ENCODE measurements at regions not wholly inside any gene's neighbourhood (a gene's known extent, or its start where the extent isn't known, plus 50 kb on each side); places are given as distances from the start of the nearest gene placed in this dataset.
A peak's percentile ranks its signal among the peaks of the same experiment; 100 is the strongest.

DNA sequence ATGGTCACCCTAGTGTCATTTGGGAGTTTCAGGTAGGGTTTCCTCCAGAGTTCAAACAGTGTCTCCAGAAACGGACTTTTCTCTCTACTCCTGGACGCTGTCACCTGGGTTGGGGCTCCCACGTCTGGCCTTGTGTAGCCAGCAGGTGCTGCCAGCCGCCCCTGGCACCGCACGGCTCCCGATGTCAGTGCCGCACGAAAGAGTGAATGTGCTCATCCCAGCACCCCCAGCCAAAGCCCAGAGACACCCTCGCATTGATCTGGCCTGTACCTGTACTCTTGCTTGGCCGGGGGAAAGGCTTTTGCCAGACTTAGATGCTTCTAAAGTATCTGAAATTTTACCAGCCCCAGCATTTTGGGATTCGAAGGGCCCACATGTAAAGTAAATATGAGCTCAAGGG is 351.9 kb downstream of the C16orf95 start:
- TF ChIP-seq GATA1 (IDR thresholded peaks at IDR 0.05; ENCODE audit: low read depth, low read length) (no peak), POLR2A (IDR thresholded peaks at IDR 0.05; ENCODE audit: low read length) (no peak)
- DNase-seq = no peak

DNA sequence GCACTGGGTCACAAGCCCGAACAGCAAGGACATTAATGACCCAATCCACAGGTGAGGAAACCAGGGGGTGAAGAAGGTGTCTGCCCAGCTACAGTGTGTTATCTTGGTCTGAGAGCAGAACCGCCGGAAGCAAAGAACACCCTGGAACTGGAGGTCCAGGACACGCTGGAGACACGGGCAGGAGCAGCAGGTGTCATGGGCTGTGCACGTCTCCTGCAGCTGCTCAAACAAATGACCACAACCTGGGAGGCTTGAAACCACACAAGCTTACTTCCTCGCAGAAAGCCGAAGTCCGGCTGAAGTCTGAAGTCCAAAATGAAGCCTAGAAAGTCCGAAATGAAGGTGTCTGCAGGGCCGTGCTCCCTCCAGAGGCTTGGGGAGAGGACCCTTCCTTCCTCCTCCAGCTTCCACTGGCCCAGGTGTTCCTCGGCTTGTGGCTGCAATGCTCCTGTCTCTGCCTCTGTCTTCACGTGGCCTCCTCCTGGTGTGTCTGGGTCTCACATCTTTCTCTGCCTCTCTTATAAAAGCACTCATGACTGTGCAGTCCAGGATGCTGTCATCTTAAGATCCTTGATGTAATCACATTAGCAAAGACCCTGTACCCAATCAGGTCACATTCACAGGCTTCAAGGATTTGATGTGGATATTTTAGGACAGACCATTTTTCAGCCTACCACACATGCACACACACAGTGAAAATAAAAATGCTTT is 351.2 kb downstream of the C16orf95 start:
- no peak for TF ChIP-seq GATA1 (IDR thresholded peaks at IDR 0.05; ENCODE audit: low read depth, low read length)
- TF ChIP-seq POLR2A (IDR thresholded peaks at IDR 0.05; ENCODE audit: low read length) = no peak
- no peak for DNase-seq

DNA sequence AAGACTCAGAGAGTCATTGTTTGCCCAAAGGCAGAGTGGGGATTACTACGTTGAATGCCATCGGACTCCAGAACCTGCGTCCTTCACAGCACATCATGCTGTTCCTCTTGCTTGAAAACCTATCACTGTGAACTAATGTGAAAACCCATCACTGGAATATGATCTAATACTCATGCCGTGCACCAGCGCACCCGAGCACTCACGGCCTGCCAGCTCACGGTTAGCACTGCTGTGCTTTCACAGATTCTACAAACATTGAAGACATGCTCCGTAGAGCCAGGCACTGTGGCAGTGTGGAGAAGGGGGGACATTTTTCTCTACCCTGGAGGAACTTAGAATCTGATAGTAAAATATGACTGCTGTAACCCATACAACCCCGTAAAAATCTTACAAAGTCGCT is 350.4 kb downstream of the C16orf95 start:
- DNase-seq = no peak
- TF ChIP-seq POLR2A (IDR thresholded peaks at IDR 0.05; ENCODE audit: low read length) (no peak), GATA1 (IDR thresholded peaks at IDR 0.05; ENCODE audit: low read depth, low read length) (no peak)

DNA sequence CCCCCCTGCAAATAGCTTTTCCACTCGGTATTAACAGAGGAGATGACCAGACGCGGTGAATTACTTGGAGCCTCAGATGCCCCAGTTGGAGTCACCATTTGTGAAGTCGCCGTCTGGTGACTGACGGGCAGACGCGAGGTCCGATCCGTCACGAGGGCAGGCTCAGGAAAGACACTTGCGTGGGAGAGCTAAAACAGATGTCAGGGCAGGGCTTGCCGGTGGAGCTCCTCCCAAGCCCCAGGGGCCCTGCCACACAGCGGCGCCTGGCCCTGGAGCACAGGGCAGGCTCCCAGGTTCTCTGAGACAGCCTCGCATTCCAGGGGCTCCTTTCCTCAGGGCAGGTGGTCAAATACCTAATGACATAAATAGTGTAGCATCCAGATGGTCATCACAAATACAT is 348.3 kb downstream of the C16orf95 start:
- no peak for TF ChIP-seq GATA1 (IDR thresholded peaks at IDR 0.05; ENCODE audit: low read depth, low read length)
- no peak for TF ChIP-seq POLR2A (IDR thresholded peaks at IDR 0.05; ENCODE audit: low read length)
- no peak for DNase-seq

DNA sequence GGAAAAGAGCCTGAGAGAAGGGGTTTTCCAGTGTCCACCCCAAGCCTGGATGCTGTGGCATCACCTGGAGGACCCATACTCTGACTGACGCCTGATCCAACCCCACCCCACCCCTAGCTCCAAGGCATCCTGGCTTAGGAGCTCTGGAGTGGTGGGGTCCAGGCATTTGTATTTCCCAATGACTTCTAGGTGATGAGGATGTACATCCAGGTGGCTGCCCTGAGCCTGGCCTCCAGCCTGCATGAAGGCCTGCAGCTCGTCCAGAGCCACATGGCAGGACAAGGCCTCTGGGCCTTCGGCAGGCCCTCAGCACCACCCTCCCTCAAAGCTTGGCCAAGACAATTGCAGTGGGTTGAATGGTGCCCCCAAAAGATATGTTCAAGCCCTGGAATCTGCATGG is 347.5 kb downstream of the C16orf95 start:
- no peak for TF ChIP-seq POLR2A (IDR thresholded peaks at IDR 0.05; ENCODE audit: low read length)
- TF ChIP-seq GATA1 (IDR thresholded peaks at IDR 0.05; ENCODE audit: low read depth, low read length) = no peak
- no peak for DNase-seq

DNA sequence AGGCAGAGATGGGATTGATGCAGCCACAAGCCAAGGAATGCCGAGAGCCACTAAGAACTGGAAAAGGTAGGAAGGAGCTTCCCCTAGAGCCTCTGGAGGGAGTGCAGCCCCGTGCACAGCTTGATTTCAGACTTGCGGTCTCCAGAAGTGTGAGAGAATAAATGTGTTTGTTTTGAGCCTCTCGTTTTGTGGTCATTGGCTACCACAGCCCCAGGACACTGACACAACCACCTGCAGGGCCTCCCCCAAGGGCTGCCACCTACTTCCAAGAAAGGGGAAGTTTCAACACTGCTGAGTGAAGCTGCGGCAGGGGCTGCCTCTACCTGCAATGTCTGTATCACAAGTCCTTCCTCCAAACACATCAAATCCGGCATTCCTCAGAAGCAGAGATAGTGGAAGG is 346.9 kb downstream of the C16orf95 start:
- DNase-seq = no peak
- TF ChIP-seq GATA1 (IDR thresholded peaks at IDR 0.05; ENCODE audit: low read depth, low read length) = no peak
- TF ChIP-seq POLR2A (IDR thresholded peaks at IDR 0.05; ENCODE audit: low read length) = no peak

DNA sequence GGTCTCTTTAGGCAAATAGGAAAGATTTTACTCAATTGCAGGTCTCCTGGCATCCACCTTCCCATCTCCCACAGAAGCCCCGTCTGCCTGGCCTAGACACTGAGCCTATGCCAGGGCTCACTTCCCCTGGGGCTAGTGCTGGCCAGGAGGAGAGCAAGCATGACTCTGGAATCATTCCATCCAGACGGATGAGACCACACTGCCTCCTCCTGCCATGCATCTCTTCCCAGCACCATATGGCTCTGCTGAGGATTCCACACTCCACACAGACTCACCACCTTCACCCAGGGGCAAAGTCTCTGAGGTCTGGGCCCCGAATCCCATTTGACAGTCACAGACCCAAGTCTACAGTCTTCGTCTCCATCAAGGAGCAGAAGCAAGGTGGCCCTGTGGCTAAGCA is 346.5 kb downstream of the C16orf95 start:
- TF ChIP-seq POLR2A (IDR thresholded peaks at IDR 0.05; ENCODE audit: low read length) (no peak), GATA1 (IDR thresholded peaks at IDR 0.05; ENCODE audit: low read depth, low read length) (no peak)

DNA sequence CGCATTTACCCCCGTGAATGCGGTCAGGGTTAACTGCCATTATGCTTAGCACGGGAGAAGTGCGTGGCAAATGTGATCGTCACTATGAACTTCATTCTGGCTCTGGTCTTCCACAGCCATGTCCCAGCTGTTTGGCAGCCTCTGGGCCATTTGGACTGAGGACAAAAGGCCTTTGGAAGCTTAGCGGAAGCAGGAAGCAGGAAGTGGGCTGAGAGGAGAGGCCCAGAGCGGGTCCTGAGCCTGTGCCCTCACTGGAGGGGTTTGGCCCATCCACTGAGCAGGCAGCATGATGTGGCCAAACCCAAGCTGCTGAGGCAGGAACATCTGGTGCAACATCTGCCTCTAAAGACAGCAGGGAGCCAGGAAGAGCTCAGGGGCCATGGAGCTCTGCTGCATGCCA is 345.9 kb downstream of the C16orf95 start:
- TF ChIP-seq POLR2A (IDR thresholded peaks at IDR 0.05; ENCODE audit: low read length) (no peak), GATA1 (IDR thresholded peaks at IDR 0.05; ENCODE audit: low read depth, low read length) (no peak)
- no peak for DNase-seq

More for the DNA sequence above, 346.5 kb downstream of the C16orf95 start:
- DNase-seq = no peak

DNA sequence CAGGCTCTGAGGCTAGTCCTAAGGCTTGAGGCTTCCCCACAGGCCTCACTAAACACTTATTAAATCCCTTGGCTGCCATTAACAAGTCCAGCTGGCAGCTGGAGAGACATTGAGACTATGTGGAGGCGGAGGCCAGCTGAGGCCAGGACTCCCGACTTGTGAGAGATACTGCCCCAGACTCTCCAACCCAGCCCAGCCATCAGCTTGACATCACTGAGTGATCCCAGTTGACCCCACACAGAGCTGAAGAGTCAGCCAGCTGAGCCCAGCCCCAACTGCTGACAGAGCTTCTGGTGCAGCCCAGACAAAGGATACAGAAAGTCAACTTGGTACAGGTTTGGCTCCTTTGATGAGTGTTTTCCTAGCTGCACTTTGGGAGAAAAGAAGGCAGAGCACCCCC is 343.1 kb downstream of the C16orf95 start:
- no peak for DNase-seq
- no peak for TF ChIP-seq GATA1 (IDR thresholded peaks at IDR 0.05; ENCODE audit: low read depth, low read length)
- no peak for TF ChIP-seq POLR2A (IDR thresholded peaks at IDR 0.05; ENCODE audit: low read length)

DNA sequence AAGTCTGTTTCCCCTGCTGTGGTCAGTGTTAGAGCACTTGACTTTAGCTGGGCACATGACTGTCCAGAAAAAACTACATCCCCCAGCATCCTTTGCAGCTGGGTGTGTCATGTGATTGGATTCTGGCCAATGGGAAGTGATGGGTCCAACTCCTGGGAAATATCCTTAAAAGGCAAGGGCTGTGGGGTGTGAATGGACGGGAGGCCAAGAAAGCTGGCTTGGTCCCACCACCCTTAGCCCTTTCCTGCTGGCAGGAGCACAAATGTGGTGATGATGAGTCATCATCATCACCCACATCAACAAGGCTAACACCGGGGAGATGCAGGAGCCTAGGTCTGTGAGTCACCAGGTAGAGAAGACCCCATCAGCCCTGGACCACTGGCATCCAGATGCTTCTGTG is 341.7 kb downstream of the C16orf95 start:
- no peak for TF ChIP-seq GATA1 (IDR thresholded peaks at IDR 0.05; ENCODE audit: low read depth, low read length)
- no peak for TF ChIP-seq POLR2A (IDR thresholded peaks at IDR 0.05; ENCODE audit: low read length)
- peak in 1 of 2 experiments; percentile 36 for DNase-seq

DNA sequence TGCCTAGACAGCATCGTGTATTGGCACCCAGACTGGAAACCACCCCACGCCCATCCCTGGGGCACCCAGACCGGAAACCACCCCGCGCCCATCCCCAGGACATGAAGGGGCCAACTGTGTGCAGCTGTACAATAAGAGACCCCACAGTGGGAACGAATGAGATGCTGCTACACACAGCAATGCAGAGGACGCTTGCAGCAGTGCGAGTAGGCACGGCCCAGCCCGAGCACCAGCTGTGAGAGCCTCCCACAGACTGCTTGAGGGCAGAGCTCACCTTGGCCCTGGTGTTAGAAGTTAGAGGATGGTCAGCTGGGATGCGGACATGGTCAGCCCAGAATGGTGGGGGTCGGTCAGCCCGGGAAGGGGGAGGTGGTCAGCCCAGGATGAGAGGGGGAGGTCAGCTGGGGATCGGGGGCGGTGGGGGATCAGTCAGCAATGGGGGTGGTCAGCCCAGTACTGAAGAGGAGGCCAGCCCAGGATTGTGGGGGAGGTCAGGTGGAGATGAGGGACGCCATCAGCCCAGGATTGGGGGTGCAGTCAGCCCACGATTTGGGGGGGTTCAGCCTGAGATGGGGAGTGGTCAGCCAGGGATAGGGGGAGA is 340.0 kb downstream of the C16orf95 start:
- no peak for TF ChIP-seq GATA1 (IDR thresholded peaks at IDR 0.05; ENCODE audit: low read depth, low read length)
- no peak for TF ChIP-seq POLR2A (IDR thresholded peaks at IDR 0.05; ENCODE audit: low read length)
- DNase-seq = no peak

DNA sequence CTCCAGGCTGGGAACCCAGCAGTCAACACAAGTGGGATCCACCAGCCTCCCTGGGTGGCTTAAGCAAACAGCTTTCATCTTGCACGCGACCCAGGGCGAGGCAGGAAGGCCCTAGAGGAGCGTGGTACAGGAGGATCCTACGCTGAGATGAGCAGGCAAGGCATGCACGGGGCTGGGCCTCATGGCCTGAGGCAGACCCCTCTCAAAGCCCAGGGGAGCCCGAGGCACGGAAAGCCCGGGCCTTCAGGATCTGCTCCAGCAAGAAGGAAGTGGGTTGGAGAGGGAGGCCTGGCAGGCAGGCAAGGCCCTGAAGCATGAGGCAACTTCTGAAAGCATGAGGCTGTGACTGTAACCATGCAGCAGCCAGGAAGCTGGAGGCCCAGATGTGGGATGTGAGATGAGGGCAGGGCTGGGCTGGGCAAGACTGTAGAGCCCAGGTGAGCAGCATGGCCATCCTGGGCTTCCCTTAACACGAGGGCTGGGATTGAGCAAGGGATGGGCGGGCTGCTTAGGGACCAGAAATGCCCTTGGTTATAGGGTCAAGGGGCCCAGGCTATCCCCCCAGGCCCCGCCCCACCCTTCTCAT is 338.7 kb downstream of the C16orf95 start:
- no peak for TF ChIP-seq POLR2A (IDR thresholded peaks at IDR 0.05; ENCODE audit: low read length)
- TF ChIP-seq GATA1 (IDR thresholded peaks at IDR 0.05; ENCODE audit: low read depth, low read length) = no peak
- no peak for DNase-seq

DNA sequence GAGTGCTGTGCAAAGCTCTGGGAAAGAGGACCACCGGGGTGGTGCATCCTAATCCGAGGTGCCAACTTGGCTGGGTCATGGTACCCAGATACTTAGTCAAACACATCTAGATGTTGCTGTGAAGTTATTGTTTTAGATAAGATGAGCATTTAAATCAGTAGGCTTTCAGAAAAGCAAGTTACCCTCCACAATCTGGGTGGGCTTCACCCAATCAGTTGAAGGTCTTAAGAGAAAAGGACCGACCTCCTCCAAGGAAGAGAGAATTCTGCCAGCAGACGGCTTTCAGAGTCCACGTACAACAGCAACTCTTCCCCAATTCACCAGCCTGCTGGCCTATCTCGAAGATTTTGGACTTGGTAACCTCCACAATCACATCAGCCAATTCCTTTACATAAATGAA is 338.1 kb downstream of the C16orf95 start:
- DNase-seq = no peak
- TF ChIP-seq POLR2A (IDR thresholded peaks at IDR 0.05; ENCODE audit: low read length) (no peak), GATA1 (IDR thresholded peaks at IDR 0.05; ENCODE audit: low read depth, low read length) (no peak)

DNA sequence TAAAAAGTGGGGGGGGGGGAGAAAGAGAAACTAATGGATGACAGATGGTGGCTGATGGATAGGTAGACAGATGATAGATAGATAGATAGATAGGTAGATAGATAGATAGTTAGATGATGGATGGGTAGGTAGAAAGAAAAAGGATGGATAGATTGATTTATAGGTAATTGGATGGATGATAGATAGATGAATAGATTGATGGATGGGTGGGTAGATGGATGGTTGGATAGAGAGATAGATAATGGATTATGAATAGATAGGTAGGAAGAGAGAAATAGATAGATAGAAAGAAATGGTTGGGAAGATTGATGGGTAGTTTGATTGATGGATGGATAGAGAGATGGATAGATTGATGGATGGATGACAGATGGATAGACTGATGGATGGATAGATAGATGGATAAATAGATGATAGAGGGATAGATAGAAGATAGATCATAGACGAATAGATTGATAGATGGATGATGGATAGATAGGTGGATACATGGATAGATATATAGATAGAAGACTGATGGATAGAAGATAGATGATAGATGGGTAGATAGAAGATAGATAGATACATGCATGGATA is 337.1 kb downstream of the C16orf95 start:
- no peak for TF ChIP-seq POLR2A (IDR thresholded peaks at IDR 0.05; ENCODE audit: low read length)
- no peak for TF ChIP-seq GATA1 (IDR thresholded peaks at IDR 0.05; ENCODE audit: low read depth, low read length)
- DNase-seq = no peak

All from erythroblast (primary cell).